DOHH2 (cell line): ENCODE measurements at regions not wholly inside any gene's neighbourhood (a gene's known extent, or its start where the extent isn't known, plus 50 kb on each side); places are given as distances from the start of the nearest gene placed in this dataset.

ENCODE experiments used
- H3F3A ChIP-seq: fragments of 200-600 bp; sonication (generic), shearing (Covaris generic); 2 replicates; pipeline ENCODE4 v1.6.0; 2016; ENCODE audit warnings: antibody characterized with exemption, mild to moderate bottlenecking; ENCODE audit not compliant: control insufficient read depth, insufficient read depth
- H3K27ac ChIP-seq: fragments of 200-600 bp; sonication (generic); 2 replicates; pipeline ENCODE4 v1.5.1; 2014; ENCODE audit warnings: low read depth, mild to moderate bottlenecking, low read length, moderate library complexity
- H3K27me3 ChIP-seq: fragments of 200-600 bp; sonication (generic); 2 replicates; pipeline ENCODE4 v1.6.1; 2014; ENCODE audit warnings: mild to moderate bottlenecking, low read length, mixed read lengths; ENCODE audit not compliant: control insufficient read depth
- H3K36me3 ChIP-seq: fragments of 200-600 bp; sonication (generic); 2 replicates; pipeline ENCODE4 v1.6.1; 2014; ENCODE audit warnings: mild to moderate bottlenecking, low read length, moderate library complexity, mixed read lengths; ENCODE audit not compliant: control insufficient read depth
- H3K4me1 ChIP-seq: fragments of 200-600 bp; sonication (generic); 2 replicates; pipeline ENCODE4 v1.6.1; 2014; ENCODE audit warnings: mild to moderate bottlenecking, low read length, mixed read lengths; ENCODE audit not compliant: control insufficient read depth
- H3K4me2 ChIP-seq: fragments of 200-600 bp; sonication (generic); 2 replicates; pipeline ENCODE4 v1.6.0; 2014; ENCODE audit warnings: mild to moderate bottlenecking, low read length, moderate library complexity
- H3K4me3 ChIP-seq: fragments of 200-600 bp; sonication (generic); 2 replicates; pipeline ENCODE4 v1.5.1; 2014; ENCODE audit warnings: mild to moderate bottlenecking, low read length, mixed read lengths
- H3K79me2 ChIP-seq: fragments of 200-600 bp; sonication (generic); 2 replicates; pipeline ENCODE4 v1.6.1; 2014; ENCODE audit warnings: mild to moderate bottlenecking, low read length, mixed read lengths; ENCODE audit not compliant: control insufficient read depth
- H3K9me2 ChIP-seq: fragments of 200-600 bp; sonication (generic); replicated peaks from 2 replicates; pipeline ENCODE4 v1.6.1; 2014; ENCODE audit warnings: mild to moderate bottlenecking, low read length, mixed read lengths; ENCODE audit not compliant: control insufficient read depth
- H3K9me3 ChIP-seq: fragments of 200-600 bp; sonication (generic); 2 replicates; pipeline ENCODE4 v1.6.1; 2014; ENCODE audit warnings: antibody characterized with exemption, low read length, mixed read lengths; ENCODE audit not compliant: control insufficient read depth, insufficient read depth
- H4K20me1 ChIP-seq: fragments of 200-600 bp; sonication (generic); 2 replicates; pipeline ENCODE4 v1.6.0; 2014; ENCODE audit warnings: low read depth, mild to moderate bottlenecking, antibody characterized with exemption, low read length, moderate library complexity; ENCODE audit not compliant: control insufficient read depth, insufficient read depth
- CTCF ChIP-seq: fragments of 200-600 bp; sonication (generic); IDR thresholded peaks from one replicate; pipeline ENCODE4 v1.5.1; 2014; ENCODE audit warnings: antibody characterized with exemption, mild to moderate bottlenecking, low read depth, low read length; ENCODE audit not compliant: poor library complexity, severe bottlenecking
- EZH2phosphoT487 ChIP-seq: fragments of 200-600 bp; sonication (generic); IDR thresholded peaks from 2 replicates; pipeline ENCODE4 v1.6.1; 2017; ENCODE audit warnings: borderline replicate concordance, mild to moderate bottlenecking, antibody characterized with exemption, low read length, moderate library complexity, mixed read lengths

DNA sequence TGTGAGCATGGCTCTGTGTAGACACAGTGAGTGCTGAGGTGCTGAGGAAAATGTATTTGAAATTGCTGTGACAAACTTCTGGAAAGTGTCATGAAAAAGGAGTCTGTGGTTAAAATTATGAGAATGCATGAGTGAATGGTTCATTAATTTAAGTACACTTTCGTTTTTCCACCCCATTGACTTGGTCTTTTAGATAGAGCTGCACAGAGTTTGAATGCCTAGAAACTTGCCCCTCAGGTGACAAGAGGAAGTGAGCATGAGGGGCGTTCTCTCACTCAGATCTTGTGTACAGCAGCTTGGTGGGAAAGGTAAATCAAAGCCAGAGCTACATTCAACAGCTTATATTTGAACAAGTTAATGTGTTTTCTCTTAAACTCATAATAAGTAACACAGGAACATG is 296.8 kb downstream of the WDR72 start:
- no peaks in the 10 kb centered on the region for H3K36me3 ChIP-seq
- no peak for TF ChIP-seq CTCF
- TF ChIP-seq EZH2phosphoT487: no peak
- H3K9me2 ChIP-seq: no peaks in the 10 kb centered on the region; the same call in 1 of the 2 replicates
- H4K20me1 ChIP-seq: no peaks in the 10 kb centered on the region
- H3K4me2 ChIP-seq: no peak overlapping the region
- no peaks in the 10 kb centered on the region for H3K9me3 ChIP-seq
- H3K4me1 ChIP-seq: no peaks in the 10 kb centered on the region
- H3F3A ChIP-seq: no peaks in the 10 kb centered on the region
- H3K27ac ChIP-seq: no peak overlapping the region
- H3K4me3 ChIP-seq: no peak overlapping the region
- H3K27me3 ChIP-seq: no peaks in the 10 kb centered on the region
- H3K79me2 ChIP-seq: no peaks in the 10 kb centered on the region

GRCh38 chr15:53461677-53462076 is 297.8 kb downstream of the WDR72 start:
- TF ChIP-seq CTCF (no peak), EZH2phosphoT487 (no peak)

GRCh38 chr15:53458736-53459135 is 300.7 kb downstream of the WDR72 start:
- Histone ChIP-seq H3K79me2 (no peaks in the 10 kb centered on the region), H4K20me1 (no peaks in the 10 kb centered on the region), H3K27me3 (no peaks in the 10 kb centered on the region), H3K36me3 (no peaks in the 10 kb centered on the region), H3K9me3 (no peaks in the 10 kb centered on the region), H3K27ac (no peak overlapping the region), H3K4me2 (no peak overlapping the region), H3K4me3 (no peak overlapping the region), H3K9me2 (no peaks in the 10 kb centered on the region), H3F3A (no peaks in the 10 kb centered on the region), H3K4me1 (no peaks in the 10 kb centered on the region)
- TF ChIP-seq EZH2phosphoT487 (no peak), CTCF (no peak)

More at GRCh38 chr15:53461677-53462076, 297.8 kb downstream of the WDR72 start:
- H3K4me1 ChIP-seq: no peaks in the 10 kb centered on the region
- H3K4me2 ChIP-seq: no peak overlapping the region
- H3K27me3 ChIP-seq: no peaks in the 10 kb centered on the region
- no peaks in the 10 kb centered on the region for H3K36me3 ChIP-seq
- H3K4me3 ChIP-seq: no peak overlapping the region
- H4K20me1 ChIP-seq: no peaks in the 10 kb centered on the region
- H3K79me2 ChIP-seq: no peaks in the 10 kb centered on the region
- no peaks in the 10 kb centered on the region for H3K9me2 ChIP-seq
- no peaks in the 10 kb centered on the region for H3F3A ChIP-seq
- no peak overlapping the region for H3K27ac ChIP-seq
- H3K9me3 ChIP-seq: no peaks in the 10 kb centered on the region

GRCh38 chr15:53457479-53457878 is 302.0 kb downstream of the WDR72 start:
- no peak overlapping the region for H3K4me2 ChIP-seq
- TF ChIP-seq EZH2phosphoT487 (no peak), CTCF (no peak)

More at GRCh38 chr15:53457479-53457878, 302.0 kb downstream of the WDR72 start:
- Histone ChIP-seq H3K4me3 (no peak overlapping the region), H3K79me2 (no peaks in the 10 kb centered on the region), H3K9me2 (no peaks in the 10 kb centered on the region), H3K27me3 (no peaks in the 10 kb centered on the region), H4K20me1 (no peaks in the 10 kb centered on the region), H3K4me1 (no peaks in the 10 kb centered on the region), H3K9me3 (no peaks in the 10 kb centered on the region), H3F3A (no peaks in the 10 kb centered on the region), H3K36me3 (no peaks in the 10 kb centered on the region), H3K27ac (no peak overlapping the region)
